ENCODE measurements at regions not wholly inside any gene's neighbourhood (a gene's known extent, or its start where the extent isn't known, plus 50 kb on each side); places are given as distances from the start of the nearest gene placed in this dataset.
"Not testable (repeated sequence)": the region's sequence is repeated elsewhere in the genome, so short reads cannot be mapped to it uniquely, and the experiment has no call there.

GRCh38 chr10:33594475-33594874 is 260.0 kb upstream of the NRP1 start:
- Histone ChIP-seq H3K9me2 (replicated peaks; ENCODE audit: control insufficient read depth, low read length) (no peaks in the 10 kb centered on the region), H3K79me2 (ENCODE audit: control insufficient read depth, low read length) (no peaks in the 10 kb centered on the region), H4K20me1 (ENCODE audit: control insufficient read depth, insufficient read depth, low read depth, low read length) (no peaks in the 10 kb centered on the region), H3K27ac (ENCODE audit: low read depth, low read length) (no peak overlapping the region), H3K4me1 (ENCODE audit: control insufficient read depth, low read length) (no peaks in the 10 kb centered on the region), H3K4me2 (ENCODE audit: low read length) (no peak overlapping the region), H3K36me3 (ENCODE audit: control insufficient read depth, low read length) (no peaks in the 10 kb centered on the region), H3F3A (ENCODE audit: control insufficient read depth, insufficient read depth) (no peaks in the 10 kb centered on the region), H3K27me3 (ENCODE audit: control insufficient read depth, low read length) (no peaks in the 10 kb centered on the region), H3K4me3 (ENCODE audit: low read length) (no peak overlapping the region), H3K9me3 (ENCODE audit: control insufficient read depth, insufficient read depth, low read length) (no peaks in the 10 kb centered on the region)
- TF ChIP-seq EZH2phosphoT487 (IDR thresholded peaks at IDR 0.05; ENCODE audit: borderline replicate concordance, low read length), result no peak
- TF ChIP-seq, protein P1, sequence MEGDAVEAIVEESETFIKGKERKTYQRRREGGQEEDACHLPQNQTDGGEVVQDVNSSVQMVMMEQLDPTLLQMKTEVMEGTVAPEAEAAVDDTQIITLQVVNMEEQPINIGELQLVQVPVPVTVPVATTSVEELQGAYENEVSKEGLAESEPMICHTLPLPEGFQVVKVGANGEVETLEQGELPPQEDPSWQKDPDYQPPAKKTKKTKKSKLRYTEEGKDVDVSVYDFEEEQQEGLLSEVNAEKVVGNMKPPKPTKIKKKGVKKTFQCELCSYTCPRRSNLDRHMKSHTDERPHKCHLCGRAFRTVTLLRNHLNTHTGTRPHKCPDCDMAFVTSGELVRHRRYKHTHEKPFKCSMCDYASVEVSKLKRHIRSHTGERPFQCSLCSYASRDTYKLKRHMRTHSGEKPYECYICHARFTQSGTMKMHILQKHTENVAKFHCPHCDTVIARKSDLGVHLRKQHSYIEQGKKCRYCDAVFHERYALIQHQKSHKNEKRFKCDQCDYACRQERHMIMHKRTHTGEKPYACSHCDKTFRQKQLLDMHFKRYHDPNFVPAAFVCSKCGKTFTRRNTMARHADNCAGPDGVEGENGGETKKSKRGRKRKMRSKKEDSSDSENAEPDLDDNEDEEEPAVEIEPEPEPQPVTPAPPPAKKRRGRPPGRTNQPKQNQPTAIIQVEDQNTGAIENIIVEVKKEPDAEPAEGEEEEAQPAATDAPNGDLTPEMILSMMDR (IDR thresholded peaks at IDR 0.05; ENCODE audit: low read depth, low read length, poor library complexity, severe bottlenecking), result no peak

DNA sequence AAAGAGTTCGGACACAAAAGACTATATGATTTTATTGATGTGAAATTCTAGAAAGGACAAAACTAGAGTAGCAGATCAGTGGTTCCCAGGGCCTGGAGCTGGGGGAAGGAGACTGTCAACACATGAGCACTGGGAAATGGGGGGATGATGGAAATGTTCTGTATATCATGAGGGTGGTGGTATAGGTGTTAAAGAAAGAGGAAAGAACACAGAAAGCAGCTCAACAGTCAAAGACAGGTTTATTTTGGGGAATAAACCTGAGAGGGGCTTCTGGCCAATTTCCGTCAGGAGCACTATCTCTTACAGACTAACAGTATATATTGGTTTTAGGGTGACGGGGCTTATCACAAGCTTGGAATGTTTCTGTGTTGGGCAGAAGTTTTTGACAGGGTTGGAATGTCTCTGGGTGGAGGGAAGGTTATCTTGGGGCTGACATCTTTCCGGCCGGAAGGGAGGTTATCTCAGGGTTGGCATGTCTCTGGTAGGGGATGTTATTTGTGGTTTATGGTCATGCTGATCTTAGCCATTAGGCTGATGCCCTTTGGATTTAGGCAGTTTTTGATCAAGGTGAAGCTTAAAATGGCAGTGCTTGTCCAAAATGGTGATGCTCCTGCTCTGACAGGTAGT is 254.6 kb upstream of the NRP1 start:
- no peaks in the 10 kb centered on the region for H3K4me1 ChIP-seq (ENCODE audit: control insufficient read depth, low read length)
- H4K20me1 ChIP-seq (ENCODE audit: control insufficient read depth, insufficient read depth, low read depth, low read length), result no peaks in the 10 kb centered on the region
- no peaks in the 10 kb centered on the region for H3F3A ChIP-seq (ENCODE audit: control insufficient read depth, insufficient read depth)
- no peaks in the 10 kb centered on the region for H3K36me3 ChIP-seq (ENCODE audit: control insufficient read depth, low read length)
- no peak overlapping the region for H3K27ac ChIP-seq (ENCODE audit: low read depth, low read length)
- no peak for TF ChIP-seq EZH2phosphoT487 (IDR thresholded peaks at IDR 0.05; ENCODE audit: borderline replicate concordance, low read length)
- TF ChIP-seq, protein P1 (IDR thresholded peaks at IDR 0.05; ENCODE audit: low read depth, low read length, poor library complexity, severe bottlenecking), result no peak
- no peak overlapping the region for H3K4me3 ChIP-seq (ENCODE audit: low read length)
- no peaks in the 10 kb centered on the region for H3K27me3 ChIP-seq (ENCODE audit: control insufficient read depth, low read length)
- H3K4me2 ChIP-seq (ENCODE audit: low read length), result no peak overlapping the region
- H3K79me2 ChIP-seq (ENCODE audit: control insufficient read depth, low read length), result no peaks in the 10 kb centered on the region
- H3K9me2 ChIP-seq (replicated peaks; ENCODE audit: control insufficient read depth, low read length), result no peaks in the 10 kb centered on the region
- no peaks in the 10 kb centered on the region for H3K9me3 ChIP-seq (ENCODE audit: control insufficient read depth, insufficient read depth, low read length)

DNA sequence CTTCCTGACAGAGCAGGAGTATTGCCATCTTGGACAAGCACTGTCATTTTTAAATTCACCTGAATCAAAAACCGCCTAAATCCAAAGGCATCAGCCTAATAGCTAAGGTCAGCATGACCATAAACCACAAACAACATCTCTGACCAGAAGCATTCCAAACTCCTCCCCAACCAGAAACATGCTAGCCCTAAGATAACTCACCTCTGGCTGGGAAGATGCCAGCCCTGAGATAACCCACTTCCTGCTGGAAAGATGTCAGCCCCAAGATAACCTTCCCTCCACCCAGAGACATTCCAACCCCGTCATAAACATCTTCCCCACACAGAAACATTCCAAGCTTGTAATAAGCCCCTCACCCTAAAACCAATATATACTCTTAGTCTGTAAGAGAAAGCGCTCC is 250.1 kb upstream of the NRP1 start:
- H3K4me2 ChIP-seq (ENCODE audit: low read length); H4K20me1 ChIP-seq (ENCODE audit: control insufficient read depth, insufficient read depth, low read depth, low read length); H3K36me3 ChIP-seq (ENCODE audit: control insufficient read depth, low read length); H3K79me2 ChIP-seq (ENCODE audit: control insufficient read depth, low read length); H3K9me2 ChIP-seq (replicated peaks; ENCODE audit: control insufficient read depth, low read length); H3K27me3 ChIP-seq (ENCODE audit: control insufficient read depth, low read length); H3K4me3 ChIP-seq (ENCODE audit: low read length); H3K9me3 ChIP-seq (ENCODE audit: control insufficient read depth, insufficient read depth, low read length); H3K4me1 ChIP-seq (ENCODE audit: control insufficient read depth, low read length); H3K27ac ChIP-seq (ENCODE audit: low read depth, low read length); H3F3A ChIP-seq (ENCODE audit: control insufficient read depth, insufficient read depth): not testable (repeated sequence)

GRCh38 chr10:33579996-33580395 is 245.5 kb upstream of the NRP1 start:
- Histone ChIP-seq H3K9me2 (replicated peaks; ENCODE audit: control insufficient read depth, low read length) (no peaks in the 10 kb centered on the region), H3F3A (ENCODE audit: control insufficient read depth, insufficient read depth) (no peaks in the 10 kb centered on the region), H3K4me1 (ENCODE audit: control insufficient read depth, low read length) (no peaks in the 10 kb centered on the region), H3K4me3 (ENCODE audit: low read length) (no peak overlapping the region), H4K20me1 (ENCODE audit: control insufficient read depth, insufficient read depth, low read depth, low read length) (no peaks in the 10 kb centered on the region), H3K79me2 (ENCODE audit: control insufficient read depth, low read length) (no peaks in the 10 kb centered on the region), H3K27ac (ENCODE audit: low read depth, low read length) (no peak overlapping the region), H3K27me3 (ENCODE audit: control insufficient read depth, low read length) (no peaks in the 10 kb centered on the region), H3K36me3 (ENCODE audit: control insufficient read depth, low read length) (no peaks in the 10 kb centered on the region), H3K4me2 (ENCODE audit: low read length) (no peak overlapping the region), H3K9me3 (ENCODE audit: control insufficient read depth, insufficient read depth, low read length) (no peaks in the 10 kb centered on the region)
- TF ChIP-seq, protein P1 (IDR thresholded peaks at IDR 0.05; ENCODE audit: low read depth, low read length, poor library complexity, severe bottlenecking), result no peak
- TF ChIP-seq EZH2phosphoT487 (IDR thresholded peaks at IDR 0.05; ENCODE audit: borderline replicate concordance, low read length), result no peak
